K562 (cell line): ENCODE measurements at regions not wholly inside any gene's neighbourhood (a gene's known extent, or its start where the extent isn't known, plus 50 kb on each side); places are given as distances from the start of the nearest gene placed in this dataset.

Experiments used
- ATAC-seq: fragments of 200-7000 bp; cut with Tn5 transposase; 3 replicates; pipeline ENCODE4 v1.9.1; 2020; ENCODE audit warnings: moderate library complexity
- BruUV-seq: library from RNA; stranded (reverse); fragments of 400-500 nt; replicated peaks from 2 replicates; lab custom pipeline; 2021; lab: Mats Ljungman, UMichigan
- CTCF ChIA-PET: fragments of 300-600 bp; formaldehyde crosslinking; extraction: SDS; loops from one replicate; lab custom pipeline; 2021; ENCODE audit warnings: low intra/inter-chr PET ratio; lab: Yijun Ruan, JAX
- POLR2A ChIA-PET: fragments of 300-600, 350-650 bp; sonication (Branson Sonifier 250); formaldehyde crosslinking; extraction: SDS; loops from one replicate; lab custom pipeline; 2021; ENCODE audit warnings: antibody characterized with exemption, inconsistent platforms; lab: Yijun Ruan, JAX
- DNase-seq, 4 experiments: peaks; one replicate each; pipeline versions ENCODE4 v3.0.0 to v3.0.0-alpha.2; 2011 to 2018; ENCODE audit warnings: low spot score in 3 of 4, mixed read lengths in 3 of 4; ENCODE audit errors: extremely low read depth in 1 of 4
- FAIRE-seq: peaks from 2 replicates; lab custom pipeline; 2011; peaks lifted over from hg19 to GRCh38; lab: Jason Lieb, UNC
- H2AFZ ChIP-seq: 2 replicates; pipeline ENCODE4 v1.6.0; 2011; ENCODE audit warnings: low read depth, low read length, control low read depth, inconsistent platforms
- H3K27ac ChIP-seq: fragments of 200-600 bp; 3 replicates; pipeline ENCODE4 v1.8.0; 2011; ENCODE audit warnings: low read depth, mild to moderate bottlenecking, control low read depth, inconsistent platforms, low read length, moderate library complexity, mixed read lengths; ENCODE audit errors: extremely low read depth
- H3K27me3 ChIP-seq, 2 experiments: fragments of 300-600 bp in 1 of 2; 2 replicates in 1 of 2; 3 replicates in 1 of 2; pipeline versions ENCODE4 v1.6.0 to v1.8.0; 2011; ENCODE audit warnings: inconsistent platforms in 2 of 2, low read length in 2 of 2, mild to moderate bottlenecking in 1 of 2, mixed read lengths in 1 of 2, moderate library complexity in 1 of 2; ENCODE audit not compliant: control insufficient read depth in 2 of 2, insufficient read depth in 2 of 2
- H3K36me3 ChIP-seq: fragments of 300-600 bp; 3 replicates; pipeline ENCODE4 v1.8.0; 2011; ENCODE audit warnings: mild to moderate bottlenecking, low read length, inconsistent platforms; ENCODE audit not compliant: control insufficient read depth, insufficient read depth
- H3K4me1 ChIP-seq, 2 experiments: fragments of 200-600 bp in 1 of 2; replicated peaks in 1 of 2; 2 replicates in 1 of 2; 3 replicates in 1 of 2; pipeline versions ENCODE4 v1.5.1 to v1.8.0; 2011; ENCODE audit warnings: inconsistent platforms in 2 of 2, low read length in 2 of 2, mild to moderate bottlenecking in 1 of 2, mixed read lengths in 1 of 2, moderate library complexity in 1 of 2; ENCODE audit not compliant: control insufficient read depth in 2 of 2, insufficient read depth in 2 of 2
- H3K4me2 ChIP-seq: 2 replicates; pipeline ENCODE4 v1.6.1; 2011; ENCODE audit warnings: low read length, control low read depth, inconsistent platforms, mixed read lengths; ENCODE audit not compliant: insufficient read depth
- H3K4me3 ChIP-seq: fragments of 200-600 bp; sonication (generic), shearing (Covaris generic); 2 replicates; pipeline ENCODE4 v1.5.1; 2016; ENCODE audit warnings: control low read depth, inconsistent platforms
- H3K79me2 ChIP-seq: fragments of 200-600 bp; 3 replicates; pipeline ENCODE4 v1.8.0; 2011; ENCODE audit warnings: low read length, inconsistent platforms; ENCODE audit not compliant: control insufficient read depth, insufficient read depth
- H3K9ac ChIP-seq, 2 experiments: 2 replicates each; pipeline versions ENCODE4 v1.6.0 to v1.6.1; 2011; ENCODE audit warnings: low read depth in 2 of 2, low read length in 2 of 2, control low read depth in 1 of 2, inconsistent platforms in 1 of 2, mild to moderate bottlenecking in 1 of 2, mixed read lengths in 1 of 2; ENCODE audit not compliant: insufficient read depth in 1 of 2
- H3K9me1 ChIP-seq: one replicate; pipeline ENCODE4 v1.6.0; 2011; ENCODE audit warnings: inconsistent platforms, mild to moderate bottlenecking, low read length, moderate library complexity; ENCODE audit not compliant: control insufficient read depth, insufficient read depth
- H3K9me3 ChIP-seq: replicated peaks from 2 replicates; pipeline ENCODE4 v1.5.1; 2011; ENCODE audit warnings: low read depth, low read length, inconsistent platforms; ENCODE audit not compliant: control insufficient read depth, insufficient read depth
- H4K20me1 ChIP-seq: replicated peaks from 2 replicates; pipeline ENCODE4 v1.6.1; 2011; ENCODE audit warnings: low read length, inconsistent platforms, mixed read lengths; ENCODE audit not compliant: control insufficient read depth, insufficient read depth
- BCOR ChIP-seq: fragments of 450-650 bp; IDR thresholded peaks from 2 replicates; pipeline ENCODE4 v1.6.1; 2016
- CTBP1 ChIP-seq: fragments of 450-650 bp; IDR thresholded peaks from 2 replicates; pipeline ENCODE4 v1.6.1; 2016; ENCODE audit warnings: borderline replicate concordance
- DACH1 ChIP-seq: fragments of 450-650 bp; IDR thresholded peaks from 2 replicates; pipeline ENCODE4 v1.6.1; 2018; ENCODE audit not compliant: partially characterized antibody
- EP300 ChIP-seq: IDR thresholded peaks from 2 replicates; pipeline ENCODE4 v1.6.1; 2012; ENCODE audit warnings: low read length, improper control_type of control experiment
- EWSR1 ChIP-seq: fragments of 450-650 bp; IDR thresholded peaks from 2 replicates; pipeline ENCODE4 v1.6.1; 2018; ENCODE audit warnings: borderline replicate concordance, mild to moderate bottlenecking, low read depth, moderate library complexity; ENCODE audit not compliant: partially characterized antibody
- GABPB1 ChIP-seq: sonication (generic); formaldehyde crosslinking; IDR thresholded peaks from 2 replicates; pipeline ENCODE4 v1.8.0; 2022; ENCODE audit warnings: mild to moderate bottlenecking, missing genetic modification reagents
- GTF2F1 ChIP-seq: IDR thresholded peaks from 2 replicates; pipeline ENCODE4 v1.6.1; 2011; ENCODE audit warnings: low read depth, low read length, improper control_type of control experiment
- KLF16 ChIP-seq: IDR thresholded peaks from 2 replicates; pipeline ENCODE4 v1.6.1; 2016; ENCODE audit warnings: antibody characterized with exemption
- MIER1 ChIP-seq: fragments of 450-650 bp; IDR thresholded peaks from 2 replicates; pipeline ENCODE4 v1.6.1; 2016; ENCODE audit warnings: antibody characterized with exemption, mild to moderate bottlenecking, low read depth
- NR3C1 ChIP-seq: sonication (generic); formaldehyde crosslinking; IDR thresholded peaks from 2 replicates; pipeline ENCODE4 v1.8.1; 2022; ENCODE audit warnings: missing genetic modification reagents
- PBX2 ChIP-seq, 2 experiments: IDR thresholded peaks in 1 of 2; conservative IDR thresholded peaks in 1 of 2; 2 replicates each; pipeline ENCODE4 v1.6.1; 2016; ENCODE audit warnings: low read depth in 2 of 2, mild to moderate bottlenecking in 1 of 2, missing compliant biosample characterization in 1 of 2, missing genetic modification characterization in 1 of 2, moderate library complexity in 1 of 2
- TGIF2 ChIP-seq: sonication (generic); formaldehyde crosslinking; IDR thresholded peaks from 2 replicates; pipeline ENCODE4 v1.8.1; 2022; ENCODE audit warnings: mild to moderate bottlenecking, missing genetic modification reagents, moderate library complexity
- ZNF766 ChIP-seq: fragments of 200-800 bp; sonication (Bioruptor generic); conservative IDR thresholded peaks from 2 replicates; pipeline ENCODE4 v1.6.1; 2016; ENCODE audit warnings: missing genetic modification characterization, missing compliant biosample characterization
- WGBS: fragments of 100-300 bp; shearing (Covaris generic); methylation state at CpG from one replicate; pipeline ENCODE4 v1.1.6; 2016; ENCODE audit warnings: low coverage, mixed read lengths; ENCODE audit not compliant: insufficient coverage; ENCODE audit errors: missing lambda C conversion rate; 5-methylcytosine and 5-hydroxymethylcytosine counted together
- in situ Hi-C: fragments of 300-500 bp; cut with MboI; formaldehyde crosslinking; loops from 4 replicates; pipeline ENCODE4 v1.15.0; 2018; ENCODE audit warnings: inconsistent platforms, mixed read lengths
- intact Hi-C: fragments of 100-400 bp; cut with micrococcal nuclease; formaldehyde crosslinking; loops from 2 replicates; pipeline ENCODE4 v1.14.2; 2022
- TF ChIP-seq, protein P1 (sequence below): fragments of 450-650 bp; formaldehyde crosslinking; IDR thresholded peaks from 2 replicates; pipeline ENCODE4 v1.4.0; 2020; ENCODE audit warnings: mild to moderate bottlenecking, mixed read lengths

GRCh38 chr11:122040464-122040863, 75.6 kb downstream of the BLID start:
- Histone ChIP-seq H2AFZ (no peak overlapping the region), H3K27ac (no peak overlapping the region), H3K27me3 (no peaks in the 10 kb centered on the region), H3K36me3 (no peaks in the 10 kb centered on the region), H4K20me1 (no peaks in the 10 kb centered on the region), H3K4me2 (no peak overlapping the region), H3K4me1 (no peaks in the 10 kb centered on the region), H3K4me3 (no peak overlapping the region), H3K9me1 (no peaks in the 10 kb centered on the region)
- no TSS peak for BruUV-seq
- intact Hi-C loops (no loop called here), in situ Hi-C loops (no loop called here)
- no peak for FAIRE-seq
- 2% methylated on average over 6 of the region's 6 CpGs for WGBS
- ChIA-PET POLR2A (no interaction called here), CTCF (no interaction called here)
- TF ChIP-seq GABPB1 (CRISPR knock-in tag) (no peak), EP300 (no peak), BCOR (no peak), GTF2F1 (no peak), TGIF2 (CRISPR knock-in tag) (no peak), ZNF766 (no peak), DACH1 (no peak), CTBP1 (no peak), KLF16 (no peak)
- TF ChIP-seq, all 486 proteins: peak for 0
- DNase-seq = no peak
- H3K9me3 ChIP-seq = no peaks in the 10 kb centered on the region
- ATAC-seq = no peak
- no peak overlapping the region for H3K9ac ChIP-seq
- no peaks in the 10 kb centered on the region for H3K79me2 ChIP-seq

- WGBS = 0% methylated on average over 2 of the region's 2 CpGs
- no TSS peak for BruUV-seq
- H3K4me2 ChIP-seq = no peak overlapping the region
- no peak for TF ChIP-seq EWSR1
- TF ChIP-seq, protein P1, sequence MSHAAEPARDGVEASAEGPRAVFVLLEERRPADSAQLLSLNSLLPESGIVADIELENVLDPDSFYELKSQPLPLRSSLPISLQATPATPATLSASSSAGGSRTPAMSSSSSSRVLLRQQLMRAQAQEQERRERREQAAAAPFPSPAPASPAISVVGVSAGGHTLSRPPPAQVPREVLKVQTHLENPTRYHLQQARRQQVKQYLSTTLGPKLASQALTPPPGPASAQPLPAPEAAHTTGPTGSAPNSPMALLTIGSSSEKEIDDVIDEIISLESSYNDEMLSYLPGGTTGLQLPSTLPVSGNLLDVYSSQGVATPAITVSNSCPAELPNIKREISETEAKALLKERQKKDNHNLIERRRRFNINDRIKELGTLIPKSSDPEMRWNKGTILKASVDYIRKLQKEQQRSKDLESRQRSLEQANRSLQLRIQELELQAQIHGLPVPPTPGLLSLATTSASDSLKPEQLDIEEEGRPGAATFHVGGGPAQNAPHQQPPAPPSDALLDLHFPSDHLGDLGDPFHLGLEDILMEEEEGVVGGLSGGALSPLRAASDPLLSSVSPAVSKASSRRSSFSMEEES = peak; percentile 54
- TF ChIP-seq NR3C1 = no peak
- no peak for TF ChIP-seq MIER1
- TF ChIP-seq PBX2 (CRISPR knock-in tag; IDR thresholded peaks at IDR 0.05; ENCODE audit: low read depth) = no peak
- no peak for TF ChIP-seq PBX2 (tag; conservative IDR thresholded peaks at IDR 0.05; ENCODE audit: low read depth)
These were observed 77.5 kb downstream of the BLID start for GRCh38 chr11:122038543-122038942.

More at GRCh38 chr11:122038543-122038942, 77.5 kb downstream of the BLID start:
- H3K27ac ChIP-seq = no peak overlapping the region
- FAIRE-seq = no peak
- ChIA-PET CTCF (no interaction called here), POLR2A (no interaction called here)
- no peak overlapping the region for H3K9ac ChIP-seq
- H3K4me1 ChIP-seq = no peaks in the 10 kb centered on the region
- no peaks in the 10 kb centered on the region for H3K27me3 ChIP-seq
- H3K36me3 ChIP-seq = no peaks in the 10 kb centered on the region
- in situ Hi-C loops (no loop called here), intact Hi-C loops (no loop called here)
- H3K9me3 ChIP-seq = no peaks in the 10 kb centered on the region
- H2AFZ ChIP-seq = no peak overlapping the region
- no peak overlapping the region for H3K4me3 ChIP-seq
- H4K20me1 ChIP-seq = no peaks in the 10 kb centered on the region
- no peaks in the 10 kb centered on the region for H3K79me2 ChIP-seq
- ATAC-seq = no peak
- no peaks in the 10 kb centered on the region for H3K9me1 ChIP-seq
- DNase-seq = no peak
